ENCODE measurements at regions not wholly inside any gene's neighbourhood (a gene's known extent, or its start where the extent isn't known, plus 50 kb on each side); places are given as distances from the start of the nearest gene placed in this dataset.

- Histone ChIP-seq H3K27me3 (ENCODE audit: control insufficient read depth, low read length) (no peaks in the 10 kb centered on the region), H3K4me1 (ENCODE audit: control insufficient read depth, low read length) (no peaks in the 10 kb centered on the region), H3K36me3 (ENCODE audit: control insufficient read depth, low read length) (no peaks in the 10 kb centered on the region), H3K27ac (ENCODE audit: low read depth, low read length) (no peak overlapping the region), H3F3A (ENCODE audit: control insufficient read depth, insufficient read depth) (no peaks in the 10 kb centered on the region), H3K4me2 (ENCODE audit: low read length) (no peak overlapping the region), H3K4me3 (ENCODE audit: low read length) (no peak overlapping the region), H3K9me2 (replicated peaks; ENCODE audit: control insufficient read depth, low read length) (no peaks in the 10 kb centered on the region), H4K20me1 (ENCODE audit: control insufficient read depth, insufficient read depth, low read depth, low read length) (no peaks in the 10 kb centered on the region), H3K79me2 (ENCODE audit: control insufficient read depth, low read length) (no peaks in the 10 kb centered on the region), H3K9me3 (ENCODE audit: control insufficient read depth, insufficient read depth, low read length) (no peaks in the 10 kb centered on the region)
- TF ChIP-seq CTCF (IDR thresholded peaks at IDR 0.05; ENCODE audit: low read depth, low read length, poor library complexity, severe bottlenecking), result no peak
- no peak for TF ChIP-seq EZH2phosphoT487 (IDR thresholded peaks at IDR 0.05; ENCODE audit: borderline replicate concordance, low read length)
These were observed 1126.1 kb downstream of the KCNT2 start for GRCh38 chr1:195482137-195482536.

- TF ChIP-seq CTCF (IDR thresholded peaks at IDR 0.05; ENCODE audit: low read depth, low read length, poor library complexity, severe bottlenecking) (no peak), EZH2phosphoT487 (IDR thresholded peaks at IDR 0.05; ENCODE audit: borderline replicate concordance, low read length) (no peak)
- Histone ChIP-seq H3K27me3 (ENCODE audit: control insufficient read depth, low read length) (no peaks in the 10 kb centered on the region), H3K9me2 (replicated peaks; ENCODE audit: control insufficient read depth, low read length) (no peaks in the 10 kb centered on the region), H3K36me3 (ENCODE audit: control insufficient read depth, low read length) (no peaks in the 10 kb centered on the region), H3K27ac (ENCODE audit: low read depth, low read length) (no peak overlapping the region), H3K9me3 (ENCODE audit: control insufficient read depth, insufficient read depth, low read length) (no peaks in the 10 kb centered on the region), H4K20me1 (ENCODE audit: control insufficient read depth, insufficient read depth, low read depth, low read length) (no peaks in the 10 kb centered on the region), H3K4me2 (ENCODE audit: low read length) (no peak overlapping the region), H3F3A (ENCODE audit: control insufficient read depth, insufficient read depth) (no peaks in the 10 kb centered on the region), H3K4me3 (ENCODE audit: low read length) (no peak overlapping the region), H3K4me1 (ENCODE audit: control insufficient read depth, low read length) (no peaks in the 10 kb centered on the region), H3K79me2 (ENCODE audit: control insufficient read depth, low read length) (no peaks in the 10 kb centered on the region)
These were observed 1126.9 kb downstream of the KCNT2 start for GRCh38 chr1:195481293-195481692.

- H4K20me1 ChIP-seq (ENCODE audit: control insufficient read depth, insufficient read depth, low read depth, low read length), result no peaks in the 10 kb centered on the region
- no peaks in the 10 kb centered on the region for H3K4me1 ChIP-seq (ENCODE audit: control insufficient read depth, low read length)
- no peaks in the 10 kb centered on the region for H3K27me3 ChIP-seq (ENCODE audit: control insufficient read depth, low read length)
- H3F3A ChIP-seq (ENCODE audit: control insufficient read depth, insufficient read depth), result no peaks in the 10 kb centered on the region
- TF ChIP-seq CTCF (IDR thresholded peaks at IDR 0.05; ENCODE audit: low read depth, low read length, poor library complexity, severe bottlenecking), result no peak
- no peak for TF ChIP-seq EZH2phosphoT487 (IDR thresholded peaks at IDR 0.05; ENCODE audit: borderline replicate concordance, low read length)
- H3K9me3 ChIP-seq (ENCODE audit: control insufficient read depth, insufficient read depth, low read length), result no peaks in the 10 kb centered on the region
- H3K9me2 ChIP-seq (replicated peaks; ENCODE audit: control insufficient read depth, low read length), result no peaks in the 10 kb centered on the region
- H3K36me3 ChIP-seq (ENCODE audit: control insufficient read depth, low read length), result no peaks in the 10 kb centered on the region
- H3K4me3 ChIP-seq (ENCODE audit: low read length), result no peak overlapping the region
- no peak overlapping the region for H3K27ac ChIP-seq (ENCODE audit: low read depth, low read length)
- H3K4me2 ChIP-seq (ENCODE audit: low read length), result no peak overlapping the region
- H3K79me2 ChIP-seq (ENCODE audit: control insufficient read depth, low read length), result no peaks in the 10 kb centered on the region
These were observed 1132.7 kb downstream of the KCNT2 start for GRCh38 chr1:195475568-195475967.

GRCh38 chr1:195472291-195472690 is 1135.9 kb downstream of the KCNT2 start:
- Histone ChIP-seq H3K79me2 (ENCODE audit: control insufficient read depth, low read length) (no peaks in the 10 kb centered on the region), H3F3A (ENCODE audit: control insufficient read depth, insufficient read depth) (no peaks in the 10 kb centered on the region), H3K9me2 (replicated peaks; ENCODE audit: control insufficient read depth, low read length) (no peaks in the 10 kb centered on the region), H3K27ac (ENCODE audit: low read depth, low read length) (no peak overlapping the region), H3K4me1 (ENCODE audit: control insufficient read depth, low read length) (no peaks in the 10 kb centered on the region), H3K4me2 (ENCODE audit: low read length) (no peak overlapping the region), H3K4me3 (ENCODE audit: low read length) (no peak overlapping the region), H3K9me3 (ENCODE audit: control insufficient read depth, insufficient read depth, low read length) (no peaks in the 10 kb centered on the region), H3K27me3 (ENCODE audit: control insufficient read depth, low read length) (no peaks in the 10 kb centered on the region), H3K36me3 (ENCODE audit: control insufficient read depth, low read length) (no peaks in the 10 kb centered on the region), H4K20me1 (ENCODE audit: control insufficient read depth, insufficient read depth, low read depth, low read length) (no peaks in the 10 kb centered on the region)
- TF ChIP-seq CTCF (IDR thresholded peaks at IDR 0.05; ENCODE audit: low read depth, low read length, poor library complexity, severe bottlenecking) (no peak), EZH2phosphoT487 (IDR thresholded peaks at IDR 0.05; ENCODE audit: borderline replicate concordance, low read length) (no peak)
